Tibial artery (tissue), 4 donors: ENCODE measurements at regions not wholly inside any gene's neighbourhood (a gene's known extent, or its start where the extent isn't known, plus 50 kb on each side); places are given as distances from the start of the nearest gene placed in this dataset.

Experiments used
- DNase-seq, 2 donors: peaks; one replicate each; pipeline ENCODE4 v3.0.0-alpha.2; 2019
- H3K27ac ChIP-seq, 2 donors: fragments of 200-600 bp; sonication (generic) in 1 of 2; 1 replicate in 1 of 2; 2 replicates in 1 of 2; pipeline ENCODE4 v1.5.1; 2018 to 2019; ENCODE audit warnings: mild to moderate bottlenecking in 1 of 2
- H3K27me3 ChIP-seq, 2 donors: fragments of 200-600 bp; sonication (generic) in 1 of 2; one replicate each; pipeline versions ENCODE4 v1.5.1 to v1.6.0; 2016 to 2019
- H3K36me3 ChIP-seq, 3 donors: fragments of 200-600 bp; sonication (generic) in 2 of 3; one replicate each; pipeline ENCODE4 v1.5.1; 2016 to 2019; ENCODE audit warnings: mild to moderate bottlenecking in 2 of 3
- H3K4me1 ChIP-seq, 4 donors: fragments of 200-600 bp; sonication (generic) in 2 of 4; 1 replicate in 3 of 4; 2 replicates in 1 of 4; pipeline ENCODE4 v1.5.1; 2016 to 2019
- H3K4me3 ChIP-seq, 2 donors: fragments of 200-600 bp; sonication (generic) in 1 of 2; 1 replicate in 1 of 2; 2 replicates in 1 of 2; pipeline ENCODE4 v1.5.1; 2018 to 2019; ENCODE audit warnings: mild to moderate bottlenecking in 2 of 2
- H3K9me3 ChIP-seq, 3 donors: fragments of 200-600 bp; sonication (generic) in 1 of 3; one replicate each; pipeline ENCODE4 v1.5.1; 2016 to 2019
- CTCF ChIP-seq, 2 experiments: fragments of 200-600 bp in 1 of 2; fragments of 450-650 bp in 1 of 2; IDR thresholded peaks; one replicate each; pipeline ENCODE4 v1.5.1; 2017 to 2019; ENCODE audit warnings: antibody characterized with exemption in 2 of 2, mild to moderate bottlenecking in 1 of 2, moderate library complexity in 1 of 2
- intact Hi-C: fragments of 100-400 bp; cut with DNase I; formaldehyde crosslinking; loops from one replicate; pipeline ENCODE4 v1.15.0; 2023; ENCODE audit warnings: low total_unique reads

GRCh38 chr7:157086508-157087187 lies 52.1 kb upstream of the UBE3C start:
- H3K36me3 ChIP-seq: no peaks in the 10 kb centered on the region
- no peak for DNase-seq
- peaks cover 0 to 14% of the 10 kb centered on the region in 2 donors for H3K27me3 ChIP-seq
- H3K4me3 ChIP-seq: no peak overlapping the region
- no peak overlapping the region for H3K27ac ChIP-seq
- H3K4me1 ChIP-seq: no peaks in the 10 kb centered on the region
- H3K9me3 ChIP-seq: peaks cover 0 to 33% (median 25%) of the 10 kb centered on the region in 3 donors
- intact Hi-C loops: no loop called here
- TF ChIP-seq CTCF (IDR thresholded peaks at IDR 0.05): no peak

- Histone ChIP-seq H3K4me3 (no peak overlapping the region), H3K4me1 (no peaks in the 10 kb centered on the region), H3K27me3 (peaks cover 0 to 14% of the 10 kb centered on the region in 2 donors), H3K9me3 (peaks cover 0 to 24% (median 22%) of the 10 kb centered on the region in 3 donors), H3K27ac (no peak overlapping the region), H3K36me3 (no peaks in the 10 kb centered on the region)
- intact Hi-C loops: no loop called here
- no peak for TF ChIP-seq CTCF (IDR thresholded peaks at IDR 0.05)
- DNase-seq: peak in 1 of 2 donors; percentile 33
Measured at GRCh38 chr7:157087646-157088045, 51.1 kb upstream of the UBE3C start.

GRCh38 chr7:157088136-157088535 lies 50.6 kb upstream of the UBE3C start:
- H3K27ac ChIP-seq: no peak overlapping the region
- no peak for TF ChIP-seq CTCF (IDR thresholded peaks at IDR 0.05)
- intact Hi-C loops: no loop called here
- no peaks in the 10 kb centered on the region for H3K4me1 ChIP-seq
- peaks cover 0 to 14% of the 10 kb centered on the region in 2 donors for H3K27me3 ChIP-seq
- no peak overlapping the region for H3K4me3 ChIP-seq
- no peaks in the 10 kb centered on the region for H3K36me3 ChIP-seq
- DNase-seq: peak in 1 of 2 donors; percentile 12
- peaks cover 0 to 23% (median 20%) of the 10 kb centered on the region in 3 donors for H3K9me3 ChIP-seq
